ENCODE measurements at regions not wholly inside any gene's neighbourhood (a gene's known extent, or its start where the extent isn't known, plus 50 kb on each side); places are given as distances from the start of the nearest gene placed in this dataset.
"Not testable (repeated sequence)": the region's sequence is repeated elsewhere in the genome, so short reads cannot be mapped to it uniquely, and the experiment has no call there.

DNA sequence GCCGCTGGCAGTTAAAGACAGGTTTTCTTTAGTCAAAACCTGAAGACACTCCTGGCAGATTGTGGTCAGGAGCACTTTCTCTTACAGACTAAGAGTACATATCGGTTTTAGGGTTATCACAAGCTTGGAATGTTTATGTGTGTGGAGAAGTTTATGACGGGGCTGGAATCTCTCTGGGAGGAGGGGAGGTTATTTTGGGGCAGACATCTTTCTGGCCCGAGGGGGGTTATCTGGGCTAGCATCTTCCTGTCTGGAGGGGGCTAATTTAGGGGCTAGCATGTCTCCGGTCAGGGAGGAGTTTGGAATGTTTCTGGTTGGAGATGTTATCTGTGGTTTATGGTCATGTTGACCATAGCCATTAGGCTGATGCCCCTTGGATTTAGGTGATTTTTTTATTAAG lies 141.2 kb upstream of the KIF5B start:
- ATAC-seq: no peak

DNA sequence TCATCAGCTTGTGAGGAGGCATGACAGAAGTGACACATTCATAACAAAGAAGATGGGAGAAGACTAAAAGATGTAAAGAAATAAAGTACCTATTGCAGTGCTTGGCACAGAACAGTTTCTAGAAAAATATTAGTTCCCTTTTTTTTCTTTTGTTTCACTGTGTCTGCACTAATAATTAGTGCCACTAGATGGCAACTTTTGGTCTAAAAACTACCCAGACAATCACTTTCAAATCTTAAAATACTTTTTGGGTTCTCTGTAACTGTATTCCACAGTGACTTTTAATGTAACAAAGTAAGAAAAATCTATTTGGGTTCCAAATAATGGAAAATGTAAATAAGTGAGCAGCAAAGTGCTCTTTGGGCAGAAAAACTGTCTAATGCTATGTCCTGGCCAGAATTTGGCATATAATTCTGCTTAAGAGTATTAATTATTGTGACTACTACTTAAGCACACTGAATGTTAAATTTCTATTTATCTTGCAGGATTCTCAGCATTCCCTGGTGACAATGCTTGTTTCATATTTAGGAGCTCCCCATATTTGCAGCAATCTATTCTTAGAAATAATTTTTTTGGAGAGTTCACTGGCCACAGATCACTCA lies 134.8 kb upstream of the KIF5B start:
- intact Hi-C loops (cut with micrococcal nuclease): loop anchor here (1.0 kb wide), 1 partner anchor 155 kb away; no protein-coding TSS in a partner anchor

More for the DNA sequence above, 141.2 kb upstream of the KIF5B start:
- Histone ChIP-seq H3K9me3 (ENCODE audit: low read length) (no peaks in the 10 kb centered on the region), H3F3A (ENCODE audit: low read length, unreplicated experiment) (no peaks in the 10 kb centered on the region), H3K9me2 (replicated peaks; ENCODE audit: low read length) (no peaks in the 10 kb centered on the region), H3K27ac (ENCODE audit: low read length) (no peak overlapping the region), H3K4me3 (ENCODE audit: low read length) (no peak overlapping the region), H4K20me1 (ENCODE audit: low read length) (no peaks in the 10 kb centered on the region), H3K4me2 (ENCODE audit: low read length) (no peak overlapping the region), H3K9ac (ENCODE audit: low read length) (no peak overlapping the region), H3K79me2 (ENCODE audit: low read length) (no peaks in the 10 kb centered on the region), H3K36me3 (ENCODE audit: low read depth, low read length) (no peaks in the 10 kb centered on the region), H3K27me3 (ENCODE audit: low read length) (no peaks in the 10 kb centered on the region), H2AFZ (ENCODE audit: low read length) (no peak overlapping the region), H3K4me1 (ENCODE audit: insufficient read depth, low read length) (no peaks in the 10 kb centered on the region)
- peak; percentile 5 for DNase-seq
- intact Hi-C loops (cut with micrococcal nuclease): no loop called here
- ChIA-PET CTCF (no interaction called here), POLR2A (ENCODE audit: unreplicated experiment) (no interaction called here)
- no TSS peak for BruUV-seq (replicated peaks)
- TF ChIP-seq, protein P1, sequence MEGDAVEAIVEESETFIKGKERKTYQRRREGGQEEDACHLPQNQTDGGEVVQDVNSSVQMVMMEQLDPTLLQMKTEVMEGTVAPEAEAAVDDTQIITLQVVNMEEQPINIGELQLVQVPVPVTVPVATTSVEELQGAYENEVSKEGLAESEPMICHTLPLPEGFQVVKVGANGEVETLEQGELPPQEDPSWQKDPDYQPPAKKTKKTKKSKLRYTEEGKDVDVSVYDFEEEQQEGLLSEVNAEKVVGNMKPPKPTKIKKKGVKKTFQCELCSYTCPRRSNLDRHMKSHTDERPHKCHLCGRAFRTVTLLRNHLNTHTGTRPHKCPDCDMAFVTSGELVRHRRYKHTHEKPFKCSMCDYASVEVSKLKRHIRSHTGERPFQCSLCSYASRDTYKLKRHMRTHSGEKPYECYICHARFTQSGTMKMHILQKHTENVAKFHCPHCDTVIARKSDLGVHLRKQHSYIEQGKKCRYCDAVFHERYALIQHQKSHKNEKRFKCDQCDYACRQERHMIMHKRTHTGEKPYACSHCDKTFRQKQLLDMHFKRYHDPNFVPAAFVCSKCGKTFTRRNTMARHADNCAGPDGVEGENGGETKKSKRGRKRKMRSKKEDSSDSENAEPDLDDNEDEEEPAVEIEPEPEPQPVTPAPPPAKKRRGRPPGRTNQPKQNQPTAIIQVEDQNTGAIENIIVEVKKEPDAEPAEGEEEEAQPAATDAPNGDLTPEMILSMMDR (conservative IDR thresholded peaks at IDR 0.05; ENCODE audit: low read depth, low read length): no peak
- no peak for TF ChIP-seq EZH2 (IDR thresholded peaks at IDR 0.05; ENCODE audit: low read length, unreplicated experiment)

GRCh38 chr10:32189400-32190084 lies 133.3 kb upstream of the KIF5B start:
- ATAC-seq: no peak

More for the DNA sequence above, 134.8 kb upstream of the KIF5B start:
- ChIA-PET POLR2A (ENCODE audit: unreplicated experiment) (no interaction called here), CTCF (interaction anchor here (1.2 kb wide), 1 partner anchor 15 kb away, joined by 4 read pairs; no protein-coding TSS in a partner anchor)
- H3K36me3 ChIP-seq (ENCODE audit: low read depth, low read length): no peaks in the 10 kb centered on the region
- H3K4me3 ChIP-seq (ENCODE audit: low read length): no peak overlapping the region
- H4K20me1 ChIP-seq (ENCODE audit: low read length): no peaks in the 10 kb centered on the region
- DNase-seq: peak; percentile 58
- H3K9ac ChIP-seq (ENCODE audit: low read length): no peak overlapping the region
- BruUV-seq (replicated peaks): no TSS peak
- no peak overlapping the region for H3K27ac ChIP-seq (ENCODE audit: low read length)
- no peak overlapping the region for H3K4me2 ChIP-seq (ENCODE audit: low read length)
- no peaks in the 10 kb centered on the region for H3F3A ChIP-seq (ENCODE audit: low read length, unreplicated experiment)
- no peaks in the 10 kb centered on the region for H3K79me2 ChIP-seq (ENCODE audit: low read length)
- H3K27me3 ChIP-seq (ENCODE audit: low read length): no peaks in the 10 kb centered on the region
- TF ChIP-seq, protein P1 (conservative IDR thresholded peaks at IDR 0.05; ENCODE audit: low read depth, low read length): peak; percentile 70
- TF ChIP-seq EZH2phosphoT487 (IDR thresholded peaks at IDR 0.05; ENCODE audit: borderline replicate concordance, low read length): no peak
- ATAC-seq: peak; percentile 27
- H3K9me3 ChIP-seq (ENCODE audit: low read length): no peaks in the 10 kb centered on the region
- no peaks in the 10 kb centered on the region for H3K4me1 ChIP-seq (ENCODE audit: insufficient read depth, low read length)
- H2AFZ ChIP-seq (ENCODE audit: low read length): no peak overlapping the region
- no peaks in the 10 kb centered on the region for H3K9me2 ChIP-seq (replicated peaks; ENCODE audit: low read length)

DNA sequence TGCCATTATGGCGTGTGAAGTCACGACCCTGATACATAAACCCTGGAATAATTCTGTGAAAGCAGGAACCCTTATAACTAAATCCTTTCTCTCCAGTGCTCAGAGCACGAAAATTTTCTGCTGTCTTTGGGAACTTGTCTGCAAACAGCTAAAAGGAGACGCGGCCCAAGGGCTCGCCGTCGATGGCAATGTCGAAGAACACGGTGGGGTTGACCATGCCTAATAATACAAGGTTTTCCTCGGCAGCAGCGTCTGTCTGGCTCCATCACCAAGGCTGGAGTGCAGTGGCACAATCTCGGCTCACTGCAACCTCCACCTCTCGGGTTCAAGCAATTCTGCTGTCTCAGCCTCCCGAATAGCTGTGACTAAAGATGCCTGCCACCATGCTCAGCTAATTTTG lies 132.4 kb upstream of the KIF5B start:
- H4K20me1 ChIP-seq (ENCODE audit: low read length); H3K9ac ChIP-seq (ENCODE audit: low read length); H3K27me3 ChIP-seq (ENCODE audit: low read length); H3K36me3 ChIP-seq (ENCODE audit: low read depth, low read length); H3K4me1 ChIP-seq (ENCODE audit: insufficient read depth, low read length); ATAC-seq; H2AFZ ChIP-seq (ENCODE audit: low read length); CTCF ChIA-PET; H3K27ac ChIP-seq (ENCODE audit: low read length); H3K4me2 ChIP-seq (ENCODE audit: low read length); H3F3A ChIP-seq (ENCODE audit: low read length, unreplicated experiment); DNase-seq; BruUV-seq (replicated peaks); H3K4me3 ChIP-seq (ENCODE audit: low read length); intact Hi-C loops (cut with micrococcal nuclease); POLR2A ChIA-PET (ENCODE audit: unreplicated experiment); H3K79me2 ChIP-seq (ENCODE audit: low read length); H3K9me2 ChIP-seq (replicated peaks; ENCODE audit: low read length); H3K9me3 ChIP-seq (ENCODE audit: low read length): not testable (repeated sequence)

More at GRCh38 chr10:32189400-32190084, 133.3 kb upstream of the KIF5B start:
- Histone ChIP-seq H3K9ac (ENCODE audit: low read length) (no peak overlapping the region), H3K79me2 (ENCODE audit: low read length) (no peaks in the 10 kb centered on the region), H3F3A (ENCODE audit: low read length, unreplicated experiment) (no peaks in the 10 kb centered on the region), H3K4me2 (ENCODE audit: low read length) (no peak overlapping the region), H2AFZ (ENCODE audit: low read length) (no peak overlapping the region), H3K27me3 (ENCODE audit: low read length) (no peaks in the 10 kb centered on the region), H3K4me1 (ENCODE audit: insufficient read depth, low read length) (no peaks in the 10 kb centered on the region), H3K36me3 (ENCODE audit: low read depth, low read length) (no peaks in the 10 kb centered on the region), H3K4me3 (ENCODE audit: low read length) (no peak overlapping the region), H3K9me3 (ENCODE audit: low read length) (no peaks in the 10 kb centered on the region), H4K20me1 (ENCODE audit: low read length) (no peaks in the 10 kb centered on the region), H3K9me2 (replicated peaks; ENCODE audit: low read length) (no peaks in the 10 kb centered on the region), H3K27ac (ENCODE audit: low read length) (no peak overlapping the region)
- no TSS peak for BruUV-seq (replicated peaks)
- POLR2A ChIA-PET (ENCODE audit: unreplicated experiment): no interaction called here
- CTCF ChIA-PET: no interaction called here
- intact Hi-C loops (cut with micrococcal nuclease): no loop called here
- TF ChIP-seq EZH2 (IDR thresholded peaks at IDR 0.05; ENCODE audit: low read length, unreplicated experiment) (no peak), EZH2phosphoT487 (IDR thresholded peaks at IDR 0.05; ENCODE audit: borderline replicate concordance, low read length) (no peak)
- TF ChIP-seq, protein P1 (conservative IDR thresholded peaks at IDR 0.05; ENCODE audit: low read depth, low read length): no peak
- DNase-seq: peak; percentile 29
